H1 (cell line): ENCODE measurements at regions not wholly inside any gene's neighbourhood (a gene's known extent, or its start where the extent isn't known, plus 50 kb on each side); places are given as distances from the start of the nearest gene placed in this dataset.
"Not testable (repeated sequence)": the region's sequence is repeated elsewhere in the genome, so short reads cannot be mapped to it uniquely, and the experiment has no call there.

Experiments
- CTCF ChIA-PET: fragments of 300-600 bp; sonication (Branson Sonifier 250); formaldehyde crosslinking; loops from one replicate; lab custom pipeline; 2021; ENCODE audit not compliant: partially characterized antibody; lab: Charles Lee
- POLR2A ChIA-PET: fragments of 300-600 bp; sonication (Branson Sonifier 250); formaldehyde crosslinking; loops from one replicate; lab custom pipeline; 2021; ENCODE audit warnings: inconsistent platforms; ENCODE audit not compliant: partially characterized antibody; lab: Charles Lee
- DNase-seq, 2 experiments: peaks; one replicate each; pipeline versions ENCODE4 v3.0.0 to v3.0.0-alpha.2; 2010 to 2022; ENCODE audit warnings: low spot score in 2 of 2, low read depth in 1 of 2, mixed read lengths in 1 of 2
- FAIRE-seq: peaks from 2 replicates; lab custom pipeline; 2011; peaks lifted over from hg19 to GRCh38; lab: Jason Lieb, UNC
- H2AFZ ChIP-seq: 2 replicates; pipeline ENCODE4 v1.8.1; 2012; ENCODE audit warnings: low read length, inconsistent platforms
- H2AK5ac ChIP-seq: 2 replicates; pipeline ENCODE4 v1.6.1; 2013; ENCODE audit warnings: low read depth, low read length
- H2BK120ac ChIP-seq: replicated peaks from 2 replicates; pipeline ENCODE3; 2013; ENCODE audit warnings: low read depth, low read length, inconsistent platforms
- H2BK12ac ChIP-seq: 2 replicates; pipeline ENCODE4 v1.6.1; 2013; ENCODE audit warnings: low read depth, low read length
- H2BK15ac ChIP-seq: 2 replicates; pipeline ENCODE4 v1.6.1; 2013; ENCODE audit warnings: low read length
- H2BK20ac ChIP-seq: 2 replicates; pipeline ENCODE4 v1.6.1; 2013; ENCODE audit warnings: low read length
- H2BK5ac ChIP-seq: 2 replicates; pipeline ENCODE4 v1.6.1; 2013; ENCODE audit warnings: low read depth, low read length
- H3K14ac ChIP-seq: 2 replicates; pipeline ENCODE4 v1.6.1; 2013; ENCODE audit warnings: inconsistent platforms; ENCODE audit not compliant: insufficient read length
- H3K18ac ChIP-seq: 2 replicates; pipeline ENCODE4 v1.6.1; 2013; ENCODE audit warnings: low read length; ENCODE audit errors: extremely low read depth
- H3K23ac ChIP-seq: 2 replicates; pipeline ENCODE4 v1.6.1; 2013; ENCODE audit warnings: inconsistent platforms; ENCODE audit not compliant: insufficient read length
- H3K23me2 ChIP-seq: 2 replicates; pipeline ENCODE4 v1.6.1; 2013; ENCODE audit warnings: low read depth, low read length
- H3K27ac ChIP-seq: 2 replicates; pipeline ENCODE4 v1.6.1; 2011; ENCODE audit warnings: low read depth, low read length, inconsistent platforms
- H3K27me3 ChIP-seq, 4 experiments: replicated peaks in 1 of 4; 1 replicate in 1 of 4; 2 replicates in 3 of 4; pipeline versions ENCODE4 v1.6.1 to v1.8.1; 2011 to 2013; ENCODE audit warnings: low read length in 3 of 4, mild to moderate bottlenecking in 3 of 4, inconsistent platforms in 2 of 4, mixed read lengths in 2 of 4, moderate library complexity in 1 of 4; ENCODE audit not compliant: control insufficient read depth in 3 of 4, insufficient read depth in 3 of 4; ENCODE audit errors: extremely low read depth in 1 of 4
- H3K36me3 ChIP-seq, 4 experiments: 2 replicates each; pipeline versions ENCODE4 v1.6.1 to v1.8.1; 2011 to 2013; ENCODE audit warnings: mild to moderate bottlenecking in 4 of 4, low read length in 3 of 4, moderate library complexity in 2 of 4, control low read depth in 1 of 4, inconsistent platforms in 1 of 4; ENCODE audit not compliant: insufficient read depth in 4 of 4, control insufficient read depth in 2 of 4
- H3K4ac ChIP-seq: replicated peaks from 2 replicates; pipeline ENCODE3; 2013; ENCODE audit warnings: low read length, low read depth, mixed read lengths, inconsistent platforms; ENCODE audit not compliant: insufficient read length
- H3K4me1 ChIP-seq, 4 experiments: replicated peaks in 1 of 4; 1 replicate in 1 of 4; 2 replicates in 3 of 4; pipeline versions ENCODE4 v1.6.1 to v1.8.1; 2011 to 2013; ENCODE audit warnings: low read length in 3 of 4, inconsistent platforms in 2 of 4, mixed read lengths in 1 of 4; ENCODE audit not compliant: insufficient read depth in 4 of 4, control insufficient read depth in 3 of 4
- H3K4me2 ChIP-seq, 2 experiments: 2 replicates each; pipeline versions ENCODE4 v1.6.1 to v1.8.1; 2011 to 2013; ENCODE audit warnings: low read depth in 2 of 2, low read length in 2 of 2, control low read depth in 1 of 2, inconsistent platforms in 1 of 2, mild to moderate bottlenecking in 1 of 2; ENCODE audit not compliant: insufficient read depth in 1 of 2
- H3K4me3 ChIP-seq, 4 experiments: fragments of 200-600, 300-600 bp in 1 of 4; sonication (generic), shearing (Covaris generic), sonication (Bioruptor Twin) in 1 of 4; 2 replicates each; pipeline versions ENCODE4 v1.5.1 to v1.8.1; 2011 to 2016; ENCODE audit warnings: low read length in 4 of 4, low read depth in 3 of 4, control low read depth in 2 of 4, inconsistent platforms in 2 of 4, mild to moderate bottlenecking in 2 of 4, mixed read lengths in 1 of 4, moderate library complexity in 1 of 4; ENCODE audit not compliant: insufficient read depth in 2 of 4; ENCODE audit errors: extremely low read depth in 1 of 4
- H3K56ac ChIP-seq: replicated peaks from 2 replicates; pipeline ENCODE3; 2013; ENCODE audit warnings: low read depth, mild to moderate bottlenecking, mixed read lengths, low read length, inconsistent platforms; ENCODE audit not compliant: insufficient read length
- H3K79me1 ChIP-seq: 2 replicates; pipeline ENCODE4 v1.6.1; 2013; ENCODE audit warnings: low read depth, low read length, control low read depth
- H3K79me2 ChIP-seq, 2 experiments: 2 replicates each; pipeline versions ENCODE4 v1.6.1 to v1.8.1; 2012 to 2013; ENCODE audit warnings: low read length in 2 of 2, mild to moderate bottlenecking in 2 of 2, inconsistent platforms in 1 of 2; ENCODE audit not compliant: insufficient read depth in 2 of 2, control insufficient read depth in 1 of 2
- H3K9ac ChIP-seq, 4 experiments: replicated peaks in 1 of 4; 1 replicate in 1 of 4; 2 replicates in 3 of 4; pipeline versions ENCODE4 v1.6.1 to v1.8.1; 2011 to 2013; ENCODE audit warnings: low read depth in 3 of 4, low read length in 3 of 4, control low read depth in 2 of 4, mild to moderate bottlenecking in 2 of 4, moderate library complexity in 2 of 4, inconsistent platforms in 1 of 4; ENCODE audit errors: extremely low read depth in 1 of 4
- H3K9me3 ChIP-seq, 2 experiments: 2 replicates each; pipeline versions ENCODE4 v1.6.1 to v1.8.1; 2012 to 2013; ENCODE audit warnings: mild to moderate bottlenecking in 2 of 2, moderate library complexity in 2 of 2, control low read depth in 1 of 2, inconsistent platforms in 1 of 2, low read depth in 1 of 2, low read length in 1 of 2, mixed read lengths in 1 of 2; ENCODE audit not compliant: insufficient read depth in 2 of 2
- H4K20me1 ChIP-seq, 2 experiments: replicated peaks in 1 of 2; 2 replicates each; pipeline versions ENCODE3 to v1.8.1; 2011 to 2013; ENCODE audit warnings: inconsistent platforms in 2 of 2, low read length in 2 of 2, mild to moderate bottlenecking in 1 of 2; ENCODE audit not compliant: insufficient read depth in 2 of 2, control insufficient read depth in 1 of 2
- H4K5ac ChIP-seq: 2 replicates; pipeline ENCODE4 v1.6.1; 2013; ENCODE audit warnings: low read length, low read depth, mixed read lengths, inconsistent platforms; ENCODE audit not compliant: insufficient read length
- H4K8ac ChIP-seq: 2 replicates; pipeline ENCODE4 v1.8.0; 2013; ENCODE audit warnings: mild to moderate bottlenecking, moderate library complexity, low read length, inconsistent platforms; ENCODE audit not compliant: insufficient read depth; ENCODE audit errors: extremely low read depth
- H4K91ac ChIP-seq: replicated peaks from 2 replicates; pipeline ENCODE3; 2013; ENCODE audit warnings: low read length, mixed read lengths, inconsistent platforms; ENCODE audit not compliant: insufficient read length
- POLR2AphosphoS5 ChIP-seq: IDR thresholded peaks from 2 replicates; pipeline ENCODE4 v1.6.1; 2011; ENCODE audit warnings: low read depth, low read length
- SAP30 ChIP-seq: fragments of 300-600 bp; sonication (generic); IDR thresholded peaks from 2 replicates; pipeline ENCODE4 v1.7.1; 2012; ENCODE audit warnings: low read length, moderate library complexity, mild to moderate bottlenecking, inconsistent platforms; ENCODE audit not compliant: insufficient read depth, insufficient replicate concordance
- TBP ChIP-seq: IDR thresholded peaks from 2 replicates; pipeline ENCODE4 v1.6.1; 2011; ENCODE audit warnings: low read depth, low read length, improper control_type of control experiment
- WGBS, 2 experiments: shearing (Covaris generic) in 1 of 2; methylation state at CpG; one replicate each; pipeline versions ENCODE4 v1.1.6 to v1.1.7; 2013 to 2015; ENCODE audit warnings: low lambda C conversion rate in 2 of 2, mixed read lengths in 2 of 2, inconsistent platforms in 1 of 2, low coverage in 1 of 2, missing lambda C conversion rate in 1 of 2; ENCODE audit not compliant: insufficient replicate concordance in 2 of 2, insufficient coverage in 1 of 2, insufficient read length in 1 of 2; ENCODE audit errors: extremely low coverage in 1 of 2, missing lambda C conversion rate in 1 of 2; 5-methylcytosine and 5-hydroxymethylcytosine counted together

DNA sequence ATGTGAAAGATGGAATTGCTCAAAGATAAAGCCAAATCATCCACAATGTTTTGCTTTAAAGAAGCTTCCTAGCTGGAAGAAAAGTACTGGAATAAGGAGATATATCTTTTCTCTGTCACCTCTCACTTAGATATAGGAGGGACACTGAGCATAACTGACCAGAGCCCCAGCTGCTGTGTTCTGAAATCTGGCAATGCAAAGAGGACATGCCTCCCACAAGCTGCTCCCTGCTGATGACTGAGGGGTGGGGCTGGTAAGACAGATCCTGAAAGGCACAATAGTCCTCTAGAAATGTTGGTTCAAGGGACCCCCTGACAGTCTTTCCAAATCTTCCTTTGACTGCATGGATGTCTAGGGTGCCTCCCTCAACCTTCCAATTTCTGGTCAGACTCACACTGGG lies 67.0 kb downstream of the SC5D start (continued):
- TF ChIP-seq TBP (no peak), SAP30 (no peak), POLR2AphosphoS5 (no peak)

DNA sequence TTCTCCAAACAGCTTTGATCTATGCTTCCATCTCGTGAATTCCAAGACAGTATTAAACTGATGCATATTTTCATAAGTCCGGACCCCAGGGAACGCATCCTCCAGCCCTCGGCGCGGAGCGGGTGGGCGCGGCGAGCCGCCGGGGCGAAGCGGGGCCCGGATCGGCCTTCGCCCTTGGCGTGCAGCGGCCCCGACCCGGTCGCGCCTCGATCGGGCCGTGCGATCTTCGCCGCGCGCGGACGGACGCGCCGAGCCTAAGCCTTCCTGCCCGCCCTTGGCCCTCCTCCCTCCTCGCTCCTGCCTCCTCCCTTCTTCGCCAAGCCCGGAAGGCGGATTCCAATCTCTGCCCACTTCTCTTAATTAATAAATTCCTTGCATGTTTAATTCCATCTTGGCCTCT lies 70.4 kb downstream of the SC5D start:
- WGBS, 2 experiments = 87% methylated on average over 7 of the region's 41 CpGs; no CpG with 5 or more reads in 1 of the 2 experiments
- H3K4me2 ChIP-seq, H4K20me1 ChIP-seq, POLR2A ChIA-PET, FAIRE-seq, H3K4me3 ChIP-seq, H3K27me3 ChIP-seq, H3K23ac ChIP-seq, H2BK15ac ChIP-seq, H3K23me2 ChIP-seq, DNase-seq, H2BK120ac ChIP-seq, H4K91ac ChIP-seq, H3K79me1 ChIP-seq, H2AFZ ChIP-seq, H3K9me3 ChIP-seq, H2BK12ac ChIP-seq, H2AK5ac ChIP-seq, H3K9ac ChIP-seq, H3K36me3 ChIP-seq, H4K5ac ChIP-seq, H3K56ac ChIP-seq, H3K79me2 ChIP-seq, H3K4me1 ChIP-seq, H3K18ac ChIP-seq, H3K27ac ChIP-seq, H3K14ac ChIP-seq, H4K8ac ChIP-seq, H2BK20ac ChIP-seq, H2BK5ac ChIP-seq, CTCF ChIA-PET, H3K4ac ChIP-seq: not testable (repeated sequence)
